SKM-1 (cell line): ENCODE measurements at regions not wholly inside any gene's neighbourhood (a gene's known extent, or its start where the extent isn't known, plus 50 kb on each side); places are given as distances from the start of the nearest gene placed in this dataset.

Experiments used
- DNase-seq: peaks from one replicate; lab custom pipeline; 2025; ENCODE audit not compliant: unreplicated experiment; lab: John Stamatoyannopoulos, UW

DNA sequence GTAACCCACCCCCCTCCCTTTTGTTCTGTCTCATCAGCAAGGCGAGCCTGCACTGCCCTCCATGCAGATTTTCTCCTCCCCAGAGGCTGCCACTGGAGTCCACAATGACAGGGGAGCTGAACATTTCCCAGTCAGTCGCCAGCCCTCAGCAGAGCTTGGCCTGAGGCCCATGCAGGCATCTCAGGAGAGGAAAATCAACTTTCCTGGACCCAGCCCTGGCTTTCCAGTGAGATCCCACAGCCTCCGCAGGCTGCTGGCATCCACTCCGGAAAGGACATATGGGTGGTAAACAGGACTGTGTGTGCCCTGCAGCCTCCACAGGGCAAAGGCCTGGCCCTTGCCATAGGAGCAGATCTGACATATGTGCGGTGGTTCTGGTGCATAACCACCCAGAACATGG, 253.8 kb downstream of the TNS1 start:
- no peak for DNase-seq

DNA sequence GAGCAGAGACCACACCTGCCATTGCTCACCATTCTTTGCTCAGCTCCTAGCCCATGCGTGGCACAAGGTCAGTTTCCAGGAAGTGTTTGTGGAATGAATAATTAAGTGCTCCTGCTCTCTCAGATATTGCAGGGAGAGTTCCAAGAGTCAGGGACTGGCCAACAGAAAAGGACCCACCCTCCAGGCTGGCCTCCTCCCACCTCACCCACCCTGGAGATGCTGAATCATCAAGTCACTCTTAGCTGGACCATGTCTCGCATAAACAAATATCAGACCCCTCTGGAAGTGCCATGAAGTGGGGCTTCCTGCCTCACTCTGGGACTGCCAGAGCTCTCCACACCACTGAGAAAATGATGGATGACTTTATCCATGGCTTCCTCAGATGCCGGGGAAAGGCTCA, 256.0 kb downstream of the TNS1 start:
- no peak for DNase-seq

DNA sequence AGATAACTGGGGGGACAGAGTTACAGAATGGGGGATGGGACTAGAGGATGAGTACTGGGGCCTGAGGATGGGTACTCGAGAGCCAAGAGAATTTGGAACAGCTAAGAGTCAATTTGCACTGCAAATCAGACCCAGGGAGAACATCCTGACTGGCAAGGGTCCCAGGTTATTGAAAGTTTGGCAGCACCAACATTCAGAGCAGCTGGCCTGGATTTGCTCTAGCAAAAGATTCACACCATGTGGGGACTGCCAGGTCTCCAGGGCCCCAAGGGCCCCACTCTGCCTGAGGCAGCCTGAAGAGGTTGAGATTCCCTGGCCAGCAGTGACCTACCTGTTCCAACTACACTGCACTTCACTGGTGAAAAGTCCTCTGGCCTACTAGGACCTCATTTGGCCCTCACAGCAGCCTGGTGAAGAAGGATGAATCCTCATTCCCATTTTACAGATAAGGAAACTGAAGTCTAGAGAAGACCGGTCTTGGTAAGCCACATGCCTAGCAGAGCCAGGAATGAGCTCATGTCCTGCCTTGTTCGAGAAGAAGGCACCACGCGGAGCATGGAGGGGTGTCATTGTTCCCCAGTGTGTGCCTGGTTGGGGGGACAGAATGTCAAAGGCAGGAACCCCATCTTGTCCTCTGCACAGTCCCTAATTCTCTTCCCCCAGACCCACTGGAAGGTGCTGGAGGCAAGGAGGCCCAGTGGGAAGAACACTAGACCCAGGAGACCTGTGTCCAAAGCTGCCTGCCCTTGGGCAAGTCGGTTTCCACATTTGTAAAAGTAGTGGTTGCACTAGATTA, 258.6 kb downstream of the TNS1 start:
- DNase-seq = no peak

GRCh38 chr2:217743407-217743806, 259.4 kb downstream of the TNS1 start:
- no peak for DNase-seq

DNA sequence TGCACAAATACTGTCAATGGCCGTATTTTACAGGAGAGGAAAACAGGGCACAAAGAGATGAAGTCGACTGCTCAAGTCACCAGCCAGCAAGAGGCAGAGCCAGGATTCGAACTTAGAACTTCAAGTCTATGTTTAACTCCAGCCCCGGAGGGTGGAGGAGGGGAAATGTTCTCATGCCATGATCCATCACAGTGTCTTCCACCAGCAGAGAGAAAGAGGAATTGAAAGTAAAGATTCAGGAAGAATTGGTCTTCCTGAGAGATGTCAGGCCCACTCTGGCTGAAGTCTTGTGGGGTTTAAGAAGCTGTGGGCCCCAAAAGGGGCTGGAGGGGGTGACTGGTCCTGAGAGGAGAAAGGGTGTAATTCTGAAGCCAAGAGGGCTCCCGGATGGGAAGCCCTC, 260.0 kb downstream of the TNS1 start:
- no peak for DNase-seq

GRCh38 chr2:217742276-217742675, 260.5 kb downstream of the TNS1 start:
- DNase-seq = no peak

- no peak for DNase-seq
Measured at GRCh38 chr2:217741381-217741955, 261.3 kb downstream of the TNS1 start.

GRCh38 chr2:217740756-217741155, 262.0 kb downstream of the TNS1 start:
- DNase-seq = no peak

DNA sequence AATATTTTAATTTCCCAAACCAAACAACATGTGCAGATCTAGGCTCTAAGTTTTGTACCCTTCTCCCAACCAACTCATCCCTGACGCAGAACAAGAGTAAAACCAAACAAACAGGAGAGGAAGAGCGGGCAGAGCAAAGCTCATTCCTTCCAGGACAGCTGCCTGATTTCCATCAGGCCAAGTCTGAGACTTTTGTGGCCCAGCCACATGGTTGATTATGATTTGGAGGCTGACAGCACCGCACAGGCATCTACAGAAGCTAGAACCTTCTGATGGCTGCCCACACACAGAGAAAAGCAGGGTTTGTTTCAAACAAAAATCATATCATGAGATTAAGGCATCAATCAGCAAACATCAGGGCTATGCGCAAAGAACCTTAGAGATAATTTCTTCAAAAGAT, 262.6 kb downstream of the TNS1 start:
- no peak for DNase-seq

DNA sequence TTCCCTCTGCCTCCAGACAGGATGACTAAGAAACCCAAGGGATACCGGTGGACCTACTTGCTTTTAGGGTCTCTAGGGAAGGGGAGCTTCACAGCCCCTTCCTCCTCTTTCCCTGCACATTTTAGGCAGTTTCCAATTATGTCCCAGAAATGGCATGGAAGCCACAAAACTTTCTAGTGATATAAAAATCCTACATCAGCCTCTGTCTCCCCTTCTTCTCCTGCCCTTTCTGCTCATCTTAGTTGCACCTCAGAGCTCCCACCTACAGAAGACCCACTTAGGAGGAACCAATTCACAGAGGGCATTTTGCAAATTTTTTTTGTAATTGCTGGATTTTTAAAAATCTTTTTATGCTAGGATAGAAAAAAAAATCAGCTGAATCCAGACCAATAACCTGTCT, 263.1 kb downstream of the TNS1 start:
- no peak for DNase-seq

DNA sequence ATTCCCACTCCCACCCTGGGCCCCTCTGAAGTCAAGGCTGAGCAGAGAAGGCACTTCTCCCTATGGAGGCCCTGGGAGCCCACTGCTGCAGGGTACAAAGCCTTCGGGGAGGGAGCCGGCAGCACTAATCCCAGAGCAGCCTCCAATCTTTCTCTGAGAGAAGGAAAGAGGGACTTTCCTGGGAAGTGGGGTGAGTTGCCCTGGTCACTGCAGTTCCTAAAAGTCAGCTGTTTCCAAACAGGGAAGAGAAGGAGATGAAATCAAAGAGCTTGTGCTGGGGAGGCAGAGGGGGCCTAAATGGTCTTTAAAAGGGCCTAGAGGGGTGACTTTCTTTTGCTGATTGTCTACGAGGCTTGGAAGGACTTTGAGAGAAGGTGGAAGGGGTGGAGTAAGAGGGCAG, 264.7 kb downstream of the TNS1 start:
- DNase-seq = no peak

- DNase-seq = no peak
Measured at GRCh38 chr2:217736776-217737550, 265.8 kb downstream of the TNS1 start.

GRCh38 chr2:217735899-217736298, 266.9 kb downstream of the TNS1 start:
- DNase-seq = no peak

DNA sequence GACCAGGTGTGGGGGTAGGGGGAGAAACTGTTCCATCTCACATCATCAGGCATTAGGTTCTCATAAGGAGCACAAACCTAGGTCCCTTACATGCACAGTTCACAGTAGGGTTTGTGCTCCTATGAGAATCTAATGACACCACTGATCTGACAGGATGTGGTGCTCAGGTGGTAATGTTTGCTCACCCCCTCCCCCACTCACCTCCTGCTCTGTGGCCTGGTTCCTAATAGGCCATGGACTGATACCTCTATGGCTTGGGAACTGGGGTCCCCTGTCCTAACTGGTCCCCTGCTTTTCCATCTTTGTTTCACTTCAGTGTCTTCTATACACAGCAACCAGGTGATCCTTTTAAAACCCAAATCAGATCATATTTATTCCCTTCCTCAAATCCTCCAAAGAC, 267.8 kb downstream of the TNS1 start:
- DNase-seq = no peak

GRCh38 chr2:217733461-217733860, 269.3 kb downstream of the TNS1 start:
- no peak for DNase-seq

DNA sequence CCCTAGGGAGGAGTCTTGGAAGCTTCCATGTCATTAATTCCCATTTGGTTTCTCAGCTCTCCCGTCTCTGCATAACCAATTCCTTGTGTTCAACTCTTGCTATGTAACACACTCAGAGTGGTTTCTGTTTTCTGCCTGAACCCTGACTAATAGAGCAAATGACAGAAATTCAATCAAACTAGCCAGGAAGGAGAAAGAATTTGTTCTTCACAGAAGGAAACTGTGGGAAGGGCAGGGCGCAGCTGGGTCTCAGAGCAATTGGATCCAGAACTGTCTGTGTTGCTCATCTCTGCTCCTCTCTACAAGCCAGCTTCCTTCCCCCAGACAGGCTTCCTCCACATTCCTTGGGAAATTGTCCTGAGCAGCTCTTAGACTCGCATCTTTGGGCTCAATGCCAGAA, 269.8 kb downstream of the TNS1 start:
- no peak for DNase-seq

- no peak for DNase-seq
Measured at GRCh38 chr2:217731805-217732204, 271.0 kb downstream of the TNS1 start.

DNA sequence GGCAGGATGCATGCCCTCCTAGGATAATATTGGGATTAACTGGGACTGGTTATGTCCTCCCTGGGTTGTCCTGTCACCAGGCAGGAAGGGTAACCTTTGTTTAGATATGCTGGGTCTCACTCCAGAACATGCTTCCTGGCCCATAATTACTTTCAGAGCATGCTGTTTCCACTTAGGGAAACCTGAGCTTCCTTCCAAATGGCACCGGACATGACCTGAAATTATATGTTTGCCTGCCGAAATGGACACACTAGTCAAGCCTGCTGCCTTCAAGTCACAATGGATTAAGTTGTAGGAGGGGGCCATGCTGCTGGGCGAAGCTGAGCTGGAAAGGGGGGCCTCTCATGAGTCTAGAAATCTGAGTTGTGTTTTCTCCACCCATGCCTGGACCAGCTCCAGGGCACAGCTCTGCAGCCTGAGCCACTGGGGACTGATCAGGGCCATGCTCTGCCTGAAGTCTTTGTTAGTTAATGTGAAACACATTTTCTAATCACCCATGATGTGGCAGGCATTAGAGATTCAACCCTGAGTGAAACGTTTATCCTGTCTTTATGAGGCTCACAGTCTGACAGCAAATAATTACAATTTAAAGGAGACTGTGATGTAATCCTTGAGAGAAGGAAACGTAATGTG, 273.3 kb downstream of the TNS1 start:
- no peak for DNase-seq

DNA sequence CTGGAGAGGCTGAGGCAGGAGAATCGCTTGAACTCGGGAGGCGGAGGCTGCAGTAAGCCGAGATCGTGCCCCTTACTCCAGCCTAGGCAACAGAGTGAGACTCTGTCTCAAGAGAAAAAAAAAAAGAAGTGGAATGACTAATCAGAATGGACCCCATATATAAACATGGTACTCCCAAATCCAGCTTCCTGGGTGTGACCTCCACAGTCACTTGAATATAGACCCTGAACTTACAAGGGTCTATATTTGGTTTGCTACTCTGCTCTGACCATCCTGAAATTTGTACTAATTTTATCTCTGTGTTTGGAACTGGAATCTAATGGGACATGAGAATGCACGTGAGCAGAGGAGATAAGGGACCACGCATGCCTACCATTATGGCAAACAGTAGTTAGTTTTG, 275.0 kb downstream of the TNS1 start:
- no peak for DNase-seq

DNA sequence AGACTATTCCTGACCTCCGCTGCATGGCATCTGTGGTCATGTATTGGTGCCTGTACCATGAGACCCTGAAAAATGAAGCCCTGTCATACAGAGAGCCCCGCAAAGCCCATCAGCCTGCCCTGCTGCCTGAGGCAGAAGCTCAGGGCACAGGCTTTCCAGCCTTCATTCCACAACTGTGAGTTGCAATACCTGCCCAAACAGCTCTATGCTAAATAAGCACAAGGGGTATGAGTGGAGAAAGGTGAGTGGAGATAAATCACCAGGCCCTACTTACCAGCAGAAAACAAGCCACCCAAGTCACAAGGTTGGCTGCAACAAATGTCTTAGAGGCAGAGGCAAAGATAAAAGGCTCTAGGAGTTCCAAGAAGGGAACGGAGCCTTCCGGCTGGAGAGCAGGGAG, 277.4 kb downstream of the TNS1 start:
- no peak for DNase-seq

GRCh38 chr2:217724471-217724870, 278.3 kb downstream of the TNS1 start:
- DNase-seq = no peak

GRCh38 chr2:217723981-217724380, 278.8 kb downstream of the TNS1 start:
- DNase-seq = no peak
